A549 (cell line): ENCODE measurements at regions not wholly inside any gene's neighbourhood (a gene's known extent, or its start where the extent isn't known, plus 50 kb on each side); places are given as distances from the start of the nearest gene placed in this dataset.
"Not testable (repeated sequence)": the region's sequence is repeated elsewhere in the genome, so short reads cannot be mapped to it uniquely, and the experiment has no call there.

Experiments used
- ATAC-seq, 2 experiments: fragments of 200-7000 bp in 1 of 2; fragments of >200 bp in 1 of 2; cut with Nextera tagmentation in 1 of 2; cut with Tn5 transposase in 1 of 2; 3 replicates each; pipeline versions ENCODE4 v1.8.0 to v1.9.1; 2018 to 2020; ENCODE audit warnings: mild to moderate bottlenecking in 1 of 2, moderate library complexity in 1 of 2
- CTCF ChIA-PET: fragments of 300-600 bp; sonication (Branson Sonifier 250); formaldehyde crosslinking; extraction: SDS; loops from one replicate; lab custom pipeline; 2021; ENCODE audit warnings: antibody characterized with exemption, inconsistent platforms; lab: Yijun Ruan, JAX
- POLR2A ChIA-PET: fragments of 350-600 bp; formaldehyde crosslinking; extraction: SDS; loops from one replicate; lab custom pipeline; 2021; ENCODE audit warnings: antibody characterized with exemption, inconsistent platforms; lab: Yijun Ruan, JAX
- DNase-seq, 2 experiments: peaks; one replicate each; pipeline versions ENCODE4 v3.0.0 to v3.0.0-alpha.2; 2011 to 2016; ENCODE audit warnings: low read depth in 1 of 2, low spot score in 1 of 2
- FAIRE-seq: peaks from 2 replicates; lab custom pipeline; 2011; peaks lifted over from hg19 to GRCh38; lab: Jason Lieb, UNC
- H3K27ac ChIP-seq, 2 experiments: fragments of >200 bp; sonication (Bioruptor Twin); formaldehyde crosslinking; 3 replicates each; pipeline ENCODE4 v1.5.1; 2016 to 2017
- H3K4me1 ChIP-seq: fragments of >200 bp; sonication (Bioruptor Twin); formaldehyde crosslinking; 3 replicates; pipeline ENCODE4 v1.6.1; 2016
- H3K4me2 ChIP-seq: fragments of >200 bp; sonication (Bioruptor Twin); formaldehyde crosslinking; 3 replicates; pipeline ENCODE4 v1.6.1; 2016
- H3K4me3 ChIP-seq: fragments of >200 bp; sonication (Bioruptor Twin); formaldehyde crosslinking; 3 replicates; pipeline ENCODE4 v1.5.1; 2016
- H3K9me3 ChIP-seq: fragments of >200 bp; sonication (Bioruptor Twin); formaldehyde crosslinking; 3 replicates; pipeline ENCODE4 v1.6.1; 2016
- CHD2 ChIP-seq: fragments of 150-350 bp; IDR thresholded peaks from 2 replicates; pipeline ENCODE4 v1.6.1; 2014; ENCODE audit warnings: low read length; ENCODE audit not compliant: partially characterized antibody
- CHD4 ChIP-seq: fragments of 200-600 bp; sonication (generic); IDR thresholded peaks from 2 replicates; pipeline ENCODE4 v1.6.1; 2016; ENCODE audit warnings: antibody characterized with exemption, mild to moderate bottlenecking, borderline replicate concordance
- EHF ChIP-seq: fragments of 250-450 bp; sonication (Bioruptor Pico); IDR thresholded peaks from 2 replicates; pipeline ENCODE4 v1.5.0; 2020; ENCODE audit warnings: mild to moderate bottlenecking
- FOSB ChIP-seq: fragments of 250-450 bp; sonication (Bioruptor Pico); IDR thresholded peaks from 2 replicates; pipeline ENCODE4 v1.5.0; 2020; ENCODE audit warnings: mild to moderate bottlenecking, moderate library complexity
- HOXB5 ChIP-seq: fragments of 250-450 bp; sonication (Bioruptor Pico); IDR thresholded peaks from 2 replicates; pipeline ENCODE4 v1.5.0; 2020; ENCODE audit warnings: mild to moderate bottlenecking, moderate library complexity
- JUN ChIP-seq, 2 experiments: fragments of >200 bp; sonication (Bioruptor Twin); formaldehyde crosslinking; IDR thresholded peaks; 2 replicates in 1 of 2; 3 replicates in 1 of 2; pipeline ENCODE4 v1.6.1; 2016 to 2017
- NPAS2 ChIP-seq: fragments of 250-450 bp; sonication (Bioruptor Pico); IDR thresholded peaks from 2 replicates; pipeline ENCODE4 v1.8.0; 2022; ENCODE audit warnings: mild to moderate bottlenecking, moderate library complexity, borderline replicate concordance
- RAD21 ChIP-seq, 2 experiments: fragments of >200 bp in 1 of 2; sonication (Bioruptor Twin) in 1 of 2; formaldehyde crosslinking in 1 of 2; IDR thresholded peaks in 1 of 2; conservative IDR thresholded peaks in 1 of 2; 2 replicates in 1 of 2; 3 replicates in 1 of 2; pipeline ENCODE4 v1.6.1; 2012 to 2018; ENCODE audit warnings: inconsistent platforms in 1 of 2
- RARB ChIP-seq: fragments of 250-450 bp; sonication (Bioruptor Pico); IDR thresholded peaks from 2 replicates; pipeline ENCODE4 v1.8.0; 2021; ENCODE audit warnings: mild to moderate bottlenecking, moderate library complexity
- RFX5 ChIP-seq: fragments of 450-650 bp; IDR thresholded peaks from 2 replicates; pipeline ENCODE4 v1.7.1; 2014; ENCODE audit warnings: antibody characterized with exemption, mild to moderate bottlenecking, moderate library complexity
- SREBF2 ChIP-seq: fragments of 450-650 bp; IDR thresholded peaks from 2 replicates; pipeline ENCODE4 v1.6.1; 2014; ENCODE audit warnings: mild to moderate bottlenecking, moderate library complexity
- ZSCAN20 ChIP-seq: fragments of 250-450 bp; sonication (Bioruptor Pico); IDR thresholded peaks from 2 replicates; pipeline ENCODE4 v1.8.0; 2022; ENCODE audit warnings: mild to moderate bottlenecking, moderate library complexity
- WGBS: methylation state at CpG from one replicate; pipeline ENCODE4 v1.1.6; 2017; ENCODE audit errors: missing lambda C conversion rate; 5-methylcytosine and 5-hydroxymethylcytosine counted together

DNA sequence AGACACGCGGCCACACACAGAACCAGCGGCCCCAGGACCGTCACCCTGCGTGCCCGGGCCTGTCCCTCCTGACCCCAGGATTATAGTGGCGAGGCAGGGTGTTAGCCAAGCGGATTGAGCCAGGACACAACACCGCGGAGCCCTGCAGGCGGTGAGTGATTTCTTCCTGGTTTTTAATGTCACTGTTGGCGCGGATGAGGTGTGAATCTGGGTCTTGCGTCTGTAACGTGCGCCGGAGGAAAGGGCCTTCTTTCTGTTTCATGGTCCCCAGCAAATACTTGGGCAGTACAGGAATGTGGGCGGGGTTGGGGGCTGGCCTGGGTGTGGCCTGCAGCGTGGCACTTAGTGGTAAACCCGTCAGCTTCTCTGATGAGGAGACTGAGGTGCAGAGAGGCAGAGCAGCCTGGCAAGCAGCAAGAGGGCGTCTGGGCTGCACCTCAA is 154.9 kb downstream of the NPIPB11 start:
- ATAC-seq, H3K27ac ChIP-seq, H3K4me2 ChIP-seq, H3K9me3 ChIP-seq, H3K4me3 ChIP-seq, CTCF ChIA-PET, POLR2A ChIA-PET, FAIRE-seq, H3K4me1 ChIP-seq, DNase-seq: not testable (repeated sequence)
- 81% methylated on average over 14 of the region's 21 CpGs for WGBS

DNA sequence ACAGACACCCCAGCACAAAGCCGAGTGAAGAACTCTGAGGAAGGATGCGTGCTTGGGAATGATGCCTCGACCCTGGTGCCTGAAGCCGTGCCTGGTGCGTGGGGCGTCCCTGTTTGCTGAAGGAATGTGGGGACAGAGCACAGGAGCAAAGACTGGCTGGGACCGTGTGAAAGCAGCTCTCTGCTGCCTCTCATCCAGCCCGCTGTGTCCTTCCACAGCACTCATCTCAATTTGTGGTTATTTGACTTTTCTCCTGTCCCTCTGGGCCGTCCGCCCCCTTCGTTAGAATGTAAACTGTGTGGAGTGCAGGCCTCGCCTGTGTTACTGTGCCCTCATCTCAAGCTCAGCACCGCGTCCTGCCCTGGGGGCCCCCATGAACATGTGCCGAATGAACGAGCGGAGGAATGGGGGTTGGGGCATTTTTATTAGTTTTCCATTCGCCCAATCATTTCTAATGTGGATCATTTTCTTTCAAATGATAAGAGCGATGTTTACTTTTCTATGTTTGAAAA is 155.5 kb downstream of the NPIPB11 start:
- H3K9me3 ChIP-seq, H3K4me3 ChIP-seq, H3K27ac ChIP-seq, FAIRE-seq, CTCF ChIA-PET, H3K4me2 ChIP-seq, H3K4me1 ChIP-seq, POLR2A ChIA-PET, DNase-seq, ATAC-seq: not testable (repeated sequence)
- 85% methylated on average over 14 of the region's 19 CpGs for WGBS

DNA sequence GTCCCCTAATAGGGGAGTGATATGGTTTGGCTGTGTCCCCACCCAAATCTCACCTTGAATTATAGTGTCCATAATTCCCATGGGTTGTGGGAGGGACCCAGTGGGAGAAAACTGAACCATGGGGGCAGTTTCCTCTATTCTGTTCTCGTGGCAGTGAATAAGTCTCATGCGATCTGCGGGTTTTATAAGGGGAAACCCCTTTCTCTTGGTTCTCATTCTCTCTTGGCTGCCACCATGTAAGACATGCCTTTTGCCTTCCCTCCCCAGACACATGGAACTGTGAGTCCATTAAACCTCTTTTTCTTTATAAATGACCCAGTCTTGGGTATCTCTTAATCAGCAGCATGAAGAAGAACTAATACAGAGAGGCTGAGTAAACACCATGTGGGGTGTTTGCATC is 156.0 kb downstream of the NPIPB11 start:
- WGBS, result 79% methylated on average over 3 of the region's 3 CpGs
- DNase-seq, POLR2A ChIA-PET, ATAC-seq, H3K4me2 ChIP-seq, FAIRE-seq, H3K9me3 ChIP-seq, H3K4me3 ChIP-seq, H3K27ac ChIP-seq, H3K4me1 ChIP-seq, CTCF ChIA-PET: not testable (repeated sequence)

DNA sequence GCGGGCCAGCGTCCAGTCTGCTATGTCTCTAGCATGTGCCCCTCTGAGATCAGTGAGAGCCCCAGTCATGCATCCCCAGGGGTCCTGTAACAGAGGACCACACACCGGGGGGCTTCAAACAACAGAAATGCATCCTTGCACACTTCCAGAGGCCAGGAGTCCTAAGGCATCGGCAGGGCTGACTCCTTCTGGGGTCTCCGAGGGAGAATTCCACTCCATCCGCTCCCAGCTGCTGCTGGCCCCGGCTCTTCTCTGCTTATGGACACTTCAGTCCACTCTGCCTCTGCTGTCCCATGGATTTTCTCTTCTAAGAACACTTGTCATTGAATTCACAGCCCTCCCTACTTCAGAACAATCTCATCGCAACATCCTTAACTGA is 157.6 kb downstream of the NPIPB11 start:
- CTCF ChIA-PET, H3K4me3 ChIP-seq, POLR2A ChIA-PET, H3K9me3 ChIP-seq, H3K4me1 ChIP-seq, FAIRE-seq, H3K27ac ChIP-seq, ATAC-seq, H3K4me2 ChIP-seq, DNase-seq: not testable (repeated sequence)
- 75% methylated on average over 6 of the region's 8 CpGs for WGBS

DNA sequence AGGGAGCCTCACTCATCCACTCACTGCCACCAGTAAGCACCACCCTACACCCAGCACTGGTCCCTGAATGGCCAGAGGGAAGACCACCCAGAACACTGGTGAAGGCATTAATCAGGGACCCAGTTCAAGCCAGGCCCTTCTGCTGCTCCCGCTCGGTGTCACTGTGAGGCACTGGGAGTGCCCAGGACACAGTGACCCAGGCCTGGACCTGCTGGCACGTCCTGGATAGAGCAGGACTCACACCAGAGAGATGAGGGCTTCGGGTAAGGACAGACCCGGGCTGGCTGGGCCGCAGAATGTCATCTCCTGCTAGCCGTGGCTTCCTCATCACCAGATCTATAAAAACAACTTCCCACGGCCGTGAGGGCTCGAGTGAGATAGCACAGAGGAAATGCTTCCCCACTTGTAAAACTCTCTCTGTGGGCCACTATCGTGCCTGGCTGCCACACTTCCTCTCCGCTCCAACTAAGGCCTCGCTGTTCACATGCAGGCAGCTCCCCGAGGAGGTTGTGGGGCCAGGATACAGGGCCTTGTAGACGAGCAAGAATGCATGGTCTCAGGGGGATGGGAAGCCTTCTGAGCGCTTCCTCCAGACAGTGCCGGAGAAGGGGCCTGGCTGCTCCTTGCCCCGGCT is 158.1 kb downstream of the NPIPB11 start:
- CTCF ChIA-PET, H3K27ac ChIP-seq, H3K4me1 ChIP-seq, FAIRE-seq, H3K4me3 ChIP-seq, H3K9me3 ChIP-seq, ATAC-seq, DNase-seq, POLR2A ChIA-PET, H3K4me2 ChIP-seq: not testable (repeated sequence)
- WGBS, result 80% methylated on average over 14 of the region's 18 CpGs

DNA sequence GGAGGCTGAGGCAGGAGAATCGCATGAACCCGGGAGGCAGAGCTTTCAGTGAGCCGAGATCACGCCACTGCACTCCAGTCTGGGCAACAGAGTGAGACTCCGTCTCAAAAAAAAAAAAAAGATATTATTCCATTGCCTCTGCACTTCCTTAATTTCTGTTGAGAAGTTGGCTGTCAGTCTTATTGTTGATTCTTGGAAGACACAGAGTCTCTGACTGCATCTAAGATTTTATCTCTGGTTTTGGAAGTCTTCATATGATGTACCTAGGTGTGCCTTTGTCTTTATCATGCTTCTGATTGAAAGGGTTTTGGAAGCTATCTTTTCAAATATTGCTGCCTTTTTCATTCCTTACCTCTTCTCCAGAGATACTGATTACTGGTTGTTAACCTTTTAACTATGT is 160.4 kb downstream of the NPIPB11 start:
- H3K9me3 ChIP-seq, CTCF ChIA-PET, H3K4me1 ChIP-seq, H3K4me3 ChIP-seq, DNase-seq, POLR2A ChIA-PET, H3K27ac ChIP-seq, ATAC-seq, H3K4me2 ChIP-seq, FAIRE-seq: not testable (repeated sequence)
- whole genome bisulfite sequencing, result 15% methylated on average over 5 of the region's 5 CpGs

DNA sequence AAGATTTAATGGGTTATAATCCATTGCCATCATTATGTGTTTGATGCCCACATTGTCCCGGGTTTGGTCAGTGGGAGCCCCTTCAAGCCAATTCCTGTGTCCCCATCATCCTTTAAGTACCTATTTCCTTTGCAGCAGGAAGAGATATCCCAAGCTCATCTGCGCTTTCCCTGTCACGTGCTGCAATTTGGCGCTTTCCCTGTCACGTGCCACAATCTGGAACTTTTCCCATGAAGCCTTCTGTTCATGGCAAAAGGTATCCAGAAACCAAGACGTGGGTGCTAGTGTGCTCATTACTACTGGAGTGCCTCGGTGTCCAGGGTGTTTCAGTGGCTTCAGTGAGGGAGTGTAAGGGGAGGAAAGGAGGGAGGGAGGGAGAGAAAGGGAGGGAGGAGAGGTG is 168.5 kb downstream of the NPIPB11 start:
- CTCF ChIA-PET, result no interaction called here
- WGBS, result 64% methylated on average over 7 of the region's 7 CpGs
- ATAC-seq, result no peak

DNA sequence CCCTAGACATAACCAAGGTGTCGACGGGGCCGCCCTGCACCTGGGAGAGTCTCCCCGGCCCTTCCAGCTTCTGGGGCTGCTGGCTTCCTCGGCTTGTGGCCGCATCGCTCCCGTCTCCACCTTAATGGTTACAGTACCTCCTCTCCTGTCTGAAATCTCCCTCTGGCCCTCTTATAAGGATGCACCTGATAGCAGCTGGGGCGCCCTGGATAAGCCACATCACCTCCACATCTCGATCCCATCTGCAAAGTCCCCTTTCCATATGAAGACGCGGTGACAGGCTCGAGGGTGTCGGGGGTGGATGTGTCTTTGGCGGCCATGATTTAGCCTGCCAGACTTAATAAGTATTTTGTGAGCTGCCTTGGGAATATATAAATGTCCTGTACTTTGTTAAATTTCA is 169.0 kb downstream of the NPIPB11 start:
- FAIRE-seq, ATAC-seq, POLR2A ChIA-PET, CTCF ChIA-PET, H3K4me2 ChIP-seq, H3K4me1 ChIP-seq, H3K4me3 ChIP-seq, DNase-seq, H3K9me3 ChIP-seq, H3K27ac ChIP-seq: not testable (repeated sequence)
- WGBS, result 89% methylated on average over 15 of the region's 15 CpGs

More for the DNA sequence above, 168.5 kb downstream of the NPIPB11 start:
- Histone ChIP-seq H3K4me2 (no peak overlapping the region), H3K9me3 (no peaks in the 10 kb centered on the region), H3K4me3 (no peak overlapping the region), H3K27ac (no peak overlapping the region), H3K4me1 (no peaks in the 10 kb centered on the region)
- POLR2A ChIA-PET, result no interaction called here
- TF ChIP-seq JUN (IDR thresholded peaks at IDR 0.05) (no peak), ZSCAN20 (CRISPR knock-in tag) (no peak), NPAS2 (CRISPR knock-in tag) (no peak), RAD21 (conservative IDR thresholded peaks at IDR 0.05 in 1 of 2, IDR thresholded peaks at IDR 0.05 in 1 of 2) (no peak), RARB (CRISPR knock-in tag) (no peak), EHF (no peak), CHD2 (no peak), RFX5 (no peak), SREBF2 (no peak), FOSB (CRISPR knock-in tag) (no peak), CHD4 (no peak), HOXB5 (CRISPR knock-in tag) (no peak)
- FAIRE-seq (no peak), DNase-seq (no peak)

DNA sequence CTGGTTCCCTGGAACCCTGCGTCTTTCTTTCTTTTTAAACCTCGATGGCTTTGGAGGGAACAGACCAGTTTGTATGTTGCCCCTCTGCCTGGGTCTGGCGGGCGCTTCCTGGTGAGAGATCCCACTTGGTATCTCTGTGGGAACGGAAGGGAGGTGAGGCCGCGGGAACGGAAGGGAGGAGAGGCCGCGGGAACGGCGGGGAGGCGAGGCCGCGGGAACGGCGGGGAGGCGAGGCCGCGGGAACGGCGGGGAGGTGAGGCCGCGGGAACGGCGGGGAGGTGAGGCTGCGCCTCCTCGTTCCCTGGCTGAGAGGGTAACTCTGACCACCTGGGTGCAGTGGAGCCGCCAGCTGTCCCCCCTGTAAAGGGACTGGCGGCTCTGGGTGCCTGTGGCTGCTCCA is 169.5 kb downstream of the NPIPB11 start:
- DNase-seq, H3K27ac ChIP-seq, H3K4me1 ChIP-seq, H3K4me2 ChIP-seq, ATAC-seq, FAIRE-seq, POLR2A ChIA-PET, CTCF ChIA-PET, H3K4me3 ChIP-seq, H3K9me3 ChIP-seq: not testable (repeated sequence)
- 96% methylated on average over 29 of the region's 30 CpGs for WGBS
